GM21723 (cell line): ENCODE measurements at regions not wholly inside any gene's neighbourhood (a gene's known extent, or its start where the extent isn't known, plus 50 kb on each side); places are given as distances from the start of the nearest gene placed in this dataset.

Source experiments
- ATAC-seq: cut with Tn5 transposase; IDR thresholded peaks from one replicate; pipeline ENCODE4 v1.9.1; 2021; ENCODE audit warnings: mild to moderate bottlenecking, moderate library complexity; ENCODE audit not compliant: unreplicated experiment

DNA sequence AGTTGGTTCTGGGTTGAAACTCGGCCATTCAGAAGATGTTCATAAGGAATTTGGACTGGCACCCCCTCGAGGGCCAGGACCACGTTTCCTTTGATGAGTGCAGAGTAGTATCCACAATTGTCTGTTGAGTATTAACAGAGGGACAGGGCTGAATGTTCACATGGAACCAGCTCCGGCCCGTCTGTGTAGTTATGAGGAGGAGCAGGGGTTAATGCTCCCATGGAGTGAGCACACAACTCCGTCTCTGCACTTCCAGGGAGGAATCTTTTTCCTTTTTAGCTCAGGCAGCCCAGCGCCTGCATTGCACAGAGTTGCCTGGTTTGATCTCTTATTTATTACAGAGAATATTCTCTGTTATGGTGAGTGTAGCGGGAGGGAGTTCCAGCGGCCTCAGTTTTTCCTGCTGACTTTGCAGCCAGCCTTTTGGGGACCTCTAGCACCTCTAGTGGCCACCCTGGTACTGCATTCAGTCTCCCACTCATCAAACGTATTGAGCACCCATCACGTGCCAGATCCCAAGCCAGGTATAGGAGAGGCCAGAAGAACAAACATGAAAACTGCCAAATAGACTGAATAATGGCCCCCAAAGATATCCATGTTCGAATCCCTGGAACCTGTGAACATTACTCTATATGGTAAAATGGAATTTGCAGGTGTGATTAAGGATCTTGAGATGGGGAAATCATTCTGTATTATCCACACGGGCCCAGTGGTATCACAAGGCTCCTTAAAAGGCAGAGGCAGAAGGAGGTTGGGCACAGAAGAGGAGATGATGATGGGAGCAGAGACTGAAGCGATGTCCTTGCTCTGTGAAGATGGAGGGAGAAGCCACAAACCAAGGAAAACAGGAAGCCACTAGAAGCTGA lies 167.7 kb upstream of the CSF3R start:
- ATAC-seq = no peak

DNA sequence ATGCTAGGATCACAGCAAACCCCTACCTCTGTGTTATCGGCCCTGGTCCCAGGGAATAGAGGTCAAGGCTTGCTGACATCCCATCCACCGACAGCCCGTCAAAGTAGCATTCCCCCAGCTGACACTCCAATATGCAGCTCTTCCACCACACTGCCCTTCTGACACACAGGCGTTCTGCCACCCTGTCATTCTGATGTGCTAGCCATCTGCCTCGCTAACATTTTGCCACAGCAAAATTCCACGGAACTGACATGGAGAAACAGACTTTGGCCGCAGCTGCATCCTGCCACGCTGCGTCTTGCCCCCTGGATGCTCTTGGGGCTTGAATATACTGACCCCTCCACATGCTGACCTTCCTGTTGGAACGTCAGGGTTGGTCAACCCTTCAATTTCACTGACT lies 163.2 kb upstream of the CSF3R start:
- ATAC-seq = no peak

DNA sequence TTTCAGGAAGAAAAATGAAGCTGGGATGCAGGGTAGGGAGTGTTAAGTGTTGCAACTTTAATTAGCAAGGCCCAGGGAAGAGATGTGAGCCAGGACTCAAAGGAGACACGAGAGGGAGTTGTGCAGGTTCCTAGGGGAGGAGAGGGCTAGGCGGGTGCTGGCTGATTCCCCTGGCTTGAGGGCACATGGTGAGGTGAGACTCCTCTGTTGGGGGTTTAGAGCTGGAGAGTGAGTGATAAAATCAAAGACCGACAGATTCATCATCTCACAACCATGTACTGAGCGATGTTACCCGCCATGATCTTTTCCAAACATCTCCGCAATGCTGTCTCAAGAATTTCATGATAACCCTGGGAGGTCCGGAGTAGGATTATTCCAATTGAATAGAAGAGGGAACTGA lies 161.8 kb upstream of the CSF3R start:
- no peak for ATAC-seq

DNA sequence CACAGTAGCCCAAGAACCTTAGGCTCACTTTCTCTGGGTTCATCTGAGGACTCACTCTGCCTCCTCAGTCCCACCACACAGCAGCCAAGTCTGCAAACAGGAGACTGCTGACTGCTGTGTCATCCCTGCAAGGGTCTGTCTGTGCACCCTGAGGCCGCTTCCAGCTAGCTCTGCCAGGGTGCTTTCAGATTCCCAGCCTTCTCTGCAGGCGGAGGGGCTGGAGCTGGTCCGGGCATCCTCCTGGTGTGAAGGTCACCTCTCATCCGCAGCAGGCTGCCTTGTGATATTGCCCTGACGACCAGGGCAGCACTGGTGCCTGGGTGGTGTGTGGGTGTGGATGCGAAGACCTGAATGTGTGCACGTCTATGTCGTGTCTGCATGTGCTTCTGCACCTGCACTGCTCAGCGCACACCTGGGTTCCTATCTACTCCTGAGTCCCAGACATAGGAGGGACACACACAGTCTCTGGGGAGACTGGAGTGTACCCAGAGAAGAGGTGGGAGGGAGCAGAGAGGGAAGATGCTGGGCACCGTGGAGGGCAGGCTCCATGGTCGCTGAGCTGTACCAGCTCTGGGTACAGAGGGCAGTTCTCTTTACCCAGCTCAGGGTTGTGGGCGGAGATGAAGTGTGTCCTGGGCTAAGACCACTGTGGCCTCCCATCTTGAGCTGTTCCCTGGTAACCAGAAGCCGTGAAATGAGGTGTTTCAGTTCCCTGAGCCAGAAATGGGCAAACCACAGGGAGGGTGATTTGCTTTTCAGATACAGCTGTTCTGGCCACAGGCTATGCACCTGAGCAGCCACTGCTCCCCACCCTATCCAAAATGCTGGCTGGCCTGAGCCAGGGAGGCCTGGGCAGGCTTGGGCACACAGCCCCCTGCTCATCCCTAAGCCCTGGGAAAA lies 160.9 kb upstream of the CSF3R start:
- no peak for ATAC-seq

DNA sequence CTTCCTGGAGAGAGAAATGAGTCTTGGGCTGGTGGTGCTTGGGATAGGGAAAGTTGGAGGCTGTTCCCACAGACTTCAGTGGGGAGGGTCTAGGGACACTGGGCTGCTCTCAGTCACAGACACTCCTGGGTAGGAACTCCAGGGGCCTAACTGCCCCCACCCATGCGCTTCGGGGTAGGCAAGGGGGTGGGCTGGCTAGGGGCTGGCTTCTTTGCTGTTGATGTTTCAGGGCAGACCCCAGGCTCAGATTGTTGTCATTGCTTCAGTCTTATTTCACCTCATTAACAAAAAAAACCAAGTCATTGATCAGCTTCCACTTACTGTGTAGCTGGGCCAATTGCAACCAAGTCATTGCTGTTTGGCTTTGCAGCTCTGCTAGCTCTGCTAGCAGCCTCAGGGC lies 160.1 kb upstream of the CSF3R start:
- no peak for ATAC-seq

DNA sequence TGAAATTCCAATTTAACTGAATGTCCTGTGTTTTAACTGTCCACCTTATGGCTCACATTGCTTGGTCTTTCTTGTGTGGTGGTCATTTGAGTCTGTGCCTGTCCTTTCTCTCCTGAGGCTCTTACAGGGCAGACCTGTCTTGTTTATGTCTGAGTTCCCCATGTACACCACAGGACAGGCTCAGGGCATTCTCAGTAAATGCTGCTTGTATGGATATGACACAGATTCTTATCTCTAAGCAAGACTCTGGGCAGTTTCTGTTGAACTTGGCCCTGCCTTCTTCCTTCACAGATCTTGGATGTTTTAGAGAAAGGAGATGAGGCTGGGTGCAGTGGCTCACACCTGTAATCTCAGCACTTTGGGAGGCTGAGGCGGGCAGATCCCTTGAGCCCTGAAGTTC lies 159.1 kb upstream of the CSF3R start:
- no peak for ATAC-seq

DNA sequence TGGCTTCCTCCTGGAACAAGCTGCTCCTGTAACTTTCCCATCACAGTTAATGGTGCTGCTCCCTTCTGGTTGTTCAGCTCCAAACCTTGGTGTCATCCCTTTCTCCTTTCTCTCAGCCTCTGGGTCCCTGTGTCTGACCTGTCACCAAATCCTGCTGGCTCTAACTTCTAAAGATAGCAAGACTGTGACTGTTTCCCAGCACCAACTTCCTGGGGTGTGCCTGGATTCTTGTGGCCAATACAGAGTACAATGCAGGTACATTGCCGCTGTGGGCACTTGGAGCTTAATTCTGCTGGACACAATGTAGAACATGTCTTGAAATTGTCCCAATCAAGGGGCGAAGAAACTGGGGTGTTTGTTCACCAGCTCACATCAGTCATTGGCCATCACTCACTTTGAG lies 156.7 kb upstream of the CSF3R start:
- ATAC-seq = no peak

DNA sequence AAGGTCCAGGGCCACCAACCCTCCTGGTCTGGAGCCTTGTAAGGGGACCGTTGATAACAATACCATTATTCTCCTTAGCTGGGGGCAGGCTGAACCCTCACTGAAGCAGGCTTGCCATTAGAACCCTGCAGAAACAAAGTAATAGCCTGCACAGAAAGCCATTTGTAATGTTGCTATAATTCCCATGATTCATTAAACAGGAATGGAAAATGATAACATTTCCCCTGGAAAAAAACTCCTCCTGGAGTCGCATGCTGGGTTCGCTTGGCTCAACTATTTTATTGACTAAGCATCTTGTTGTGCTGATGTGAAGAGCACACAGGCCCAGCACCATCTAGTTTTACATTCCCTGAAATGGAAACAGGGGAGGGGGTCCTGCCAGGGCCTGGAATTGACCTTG lies 155.6 kb upstream of the CSF3R start:
- ATAC-seq = no peak

DNA sequence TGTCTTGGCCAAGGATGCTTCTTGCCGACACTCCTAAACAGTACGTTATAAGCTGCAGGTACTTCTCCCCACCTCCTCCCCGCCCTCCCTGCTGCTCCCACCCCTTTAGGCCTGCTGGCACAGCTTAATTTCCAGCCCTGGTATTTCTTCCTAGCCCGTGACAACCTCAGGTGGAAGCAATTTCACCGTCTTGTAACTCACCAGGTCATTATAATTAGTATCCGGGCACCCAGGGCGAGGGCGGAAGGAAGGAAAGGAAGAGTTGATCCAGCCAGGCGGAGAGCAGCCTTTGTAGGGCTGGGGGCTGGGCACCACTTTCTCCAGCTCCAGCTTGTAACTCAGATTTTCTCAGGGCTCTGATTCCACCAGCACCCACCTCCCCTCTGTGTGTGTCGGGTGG lies 153.5 kb upstream of the CSF3R start:
- ATAC-seq = no peak

DNA sequence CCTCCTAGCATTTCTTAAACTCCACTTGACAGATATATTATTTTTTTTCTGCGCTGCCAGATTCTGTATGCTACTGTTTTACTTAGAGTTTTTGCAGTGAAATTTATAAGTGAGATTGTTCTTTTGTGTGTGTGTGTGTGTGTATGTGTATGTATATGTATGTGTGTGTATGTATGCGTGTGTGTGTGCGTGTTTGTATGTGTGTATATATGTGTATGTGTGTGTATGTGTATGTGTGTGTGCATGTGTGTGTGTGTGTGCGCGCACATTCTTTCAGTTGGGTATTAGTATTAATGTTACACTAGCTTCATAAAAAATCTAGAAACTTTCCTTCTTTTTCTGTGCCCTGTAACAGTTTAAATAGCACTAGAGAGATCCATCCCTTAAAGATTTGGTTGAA lies 152.6 kb upstream of the CSF3R start:
- ATAC-seq = no peak

DNA sequence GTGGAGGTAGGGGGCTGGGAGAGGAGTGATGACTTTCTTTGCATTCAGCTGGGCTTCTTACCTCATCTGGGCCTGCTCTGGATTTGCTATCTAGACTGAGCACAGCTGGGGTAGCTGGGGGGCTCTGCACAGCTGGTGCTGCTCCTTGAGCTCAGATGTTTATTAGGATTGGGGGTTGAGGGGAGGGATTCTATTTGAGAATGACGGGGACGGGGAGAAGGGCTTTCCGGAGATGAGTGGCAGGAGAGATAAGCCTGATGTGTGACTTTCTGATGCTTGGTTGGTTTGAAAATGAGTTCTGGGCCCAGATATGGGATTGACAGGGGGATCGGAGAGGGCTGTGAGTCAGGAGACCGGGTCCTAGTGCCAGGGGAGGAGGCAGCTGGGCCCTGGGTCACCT lies 146.1 kb upstream of the CSF3R start:
- no peak for ATAC-seq

DNA sequence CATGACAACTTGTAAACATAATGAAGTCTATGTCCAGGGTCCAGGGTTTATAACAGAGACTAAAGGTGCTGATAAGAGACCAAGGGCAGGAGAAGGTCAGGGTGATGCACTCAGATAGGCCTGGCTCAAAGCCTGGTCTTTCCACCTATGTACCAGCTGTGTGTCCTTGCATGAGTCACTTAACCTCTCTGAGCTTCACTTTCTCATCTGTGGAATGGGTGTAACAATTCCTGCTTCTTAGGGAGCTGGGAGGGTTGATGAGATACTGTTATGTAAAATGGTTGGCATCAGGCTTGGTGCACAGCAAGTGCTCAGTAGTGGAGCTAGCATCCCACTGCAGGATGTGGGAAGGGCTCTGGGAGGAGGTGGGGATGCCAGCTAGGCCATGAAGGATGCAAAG lies 143.7 kb upstream of the CSF3R start:
- ATAC-seq = no peak

DNA sequence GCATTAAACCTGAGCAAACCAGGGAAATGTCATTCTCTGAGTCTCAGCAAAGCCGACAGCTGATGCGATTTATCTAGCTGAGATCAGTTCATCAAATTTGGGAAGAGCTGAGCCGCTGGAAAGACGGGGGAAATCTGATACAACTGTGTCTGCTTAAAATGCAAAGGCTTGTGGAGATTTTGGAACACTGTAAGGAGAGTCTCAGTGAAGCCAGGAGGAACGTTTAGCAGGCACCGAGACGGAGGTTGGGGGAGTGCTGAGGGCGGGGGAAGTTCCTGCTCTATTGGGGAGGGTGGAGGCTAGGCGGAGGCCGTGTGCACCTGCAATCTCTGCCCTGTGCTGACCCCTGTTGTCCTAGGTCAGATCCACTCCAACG lies 143.2 kb upstream of the CSF3R start:
- no peak for ATAC-seq

DNA sequence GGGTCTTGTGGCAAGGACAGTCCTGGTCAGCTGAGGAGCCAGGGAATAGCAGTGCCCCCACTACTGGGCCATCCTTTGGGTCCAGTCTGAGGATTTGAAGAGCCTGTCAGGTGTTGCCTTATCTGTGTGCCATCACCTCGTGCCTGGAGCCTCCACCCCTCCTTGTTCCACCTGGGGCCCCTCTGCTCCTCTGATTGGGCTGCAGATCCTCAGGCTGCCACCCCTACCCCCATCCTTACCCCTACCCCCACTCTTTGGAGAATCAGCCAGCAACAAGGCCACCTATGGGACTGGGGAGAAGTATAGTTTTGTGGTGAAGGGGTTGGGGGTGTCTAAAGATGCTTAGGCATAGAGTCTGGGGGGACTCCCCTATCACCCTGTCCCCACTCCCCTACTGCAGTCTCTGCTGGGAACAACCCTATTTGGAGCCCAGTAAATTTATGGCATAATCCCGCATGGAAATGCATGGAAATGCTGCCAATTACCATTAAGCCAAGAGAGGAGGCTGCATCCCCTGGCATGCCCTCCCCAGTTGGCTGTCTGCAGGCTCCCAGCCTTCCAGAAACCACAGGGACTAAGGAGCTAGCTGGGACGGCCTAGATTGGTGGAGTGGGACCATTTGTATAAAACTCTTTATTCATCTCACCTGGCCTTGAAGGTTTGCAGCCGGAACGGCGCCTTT lies 142.7 kb upstream of the CSF3R start:
- no peak for ATAC-seq

DNA sequence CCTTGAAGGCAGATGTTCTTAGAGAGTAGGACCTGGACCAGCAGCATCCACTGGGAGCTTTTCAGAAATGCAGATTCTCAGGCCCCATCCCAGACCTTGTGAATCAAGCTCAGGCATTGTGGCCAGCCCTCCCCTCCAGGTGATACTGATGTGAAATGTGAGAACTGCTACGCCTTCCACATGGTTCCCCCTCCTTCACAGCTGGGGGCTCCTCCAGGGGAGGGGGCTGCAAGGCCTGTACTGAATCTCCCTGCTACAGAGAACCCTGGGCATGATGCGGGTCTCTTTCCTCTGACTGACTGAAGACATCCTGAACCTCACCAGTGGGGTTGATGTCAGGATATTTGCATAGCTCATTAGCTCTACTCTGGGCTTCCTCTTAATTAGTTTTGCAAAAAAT lies 141.8 kb upstream of the CSF3R start:
- ATAC-seq = no peak

DNA sequence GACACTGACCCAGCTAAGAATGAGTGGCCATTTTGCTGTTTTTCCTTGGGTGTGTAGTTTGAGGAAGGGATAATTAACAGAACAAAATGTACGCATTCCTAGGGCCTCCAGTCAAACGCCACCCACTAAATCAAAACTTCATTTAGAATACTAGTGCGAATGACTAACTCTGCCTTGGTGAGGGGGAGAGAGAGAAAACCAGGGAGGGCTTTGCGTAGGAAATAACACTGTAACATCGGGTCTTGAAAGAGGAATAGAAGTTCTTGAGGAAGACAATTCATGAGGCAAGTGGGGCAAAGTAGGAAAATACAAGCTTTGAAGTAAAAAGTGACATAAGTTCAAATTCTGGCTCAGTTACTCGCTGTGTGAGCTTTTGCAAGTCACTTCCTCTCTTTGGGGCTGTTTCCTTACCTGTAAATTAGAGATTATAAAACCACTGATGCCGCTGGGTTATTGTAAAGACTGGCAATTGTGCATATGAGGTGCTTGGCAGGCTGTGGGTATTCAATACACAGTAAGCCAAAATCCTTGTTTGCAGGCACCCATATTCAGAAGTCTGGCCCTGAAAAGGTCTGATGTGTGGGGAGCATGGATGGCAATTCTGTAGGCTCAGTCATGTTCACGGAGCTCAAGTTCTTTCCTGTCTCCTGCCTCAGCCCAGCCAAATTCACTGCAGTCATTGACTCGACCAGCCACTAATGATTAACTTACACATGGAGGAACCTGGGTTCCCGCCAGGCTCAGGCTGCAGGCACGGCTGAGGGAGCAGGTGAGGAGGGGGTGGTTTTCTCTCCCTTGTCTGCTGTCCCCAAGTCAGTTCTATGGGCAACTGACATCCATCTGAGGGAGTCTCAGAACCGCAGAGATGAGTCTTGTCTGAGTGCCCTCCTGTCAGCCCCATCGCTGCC lies 140.3 kb upstream of the CSF3R start:
- ATAC-seq = no peak

DNA sequence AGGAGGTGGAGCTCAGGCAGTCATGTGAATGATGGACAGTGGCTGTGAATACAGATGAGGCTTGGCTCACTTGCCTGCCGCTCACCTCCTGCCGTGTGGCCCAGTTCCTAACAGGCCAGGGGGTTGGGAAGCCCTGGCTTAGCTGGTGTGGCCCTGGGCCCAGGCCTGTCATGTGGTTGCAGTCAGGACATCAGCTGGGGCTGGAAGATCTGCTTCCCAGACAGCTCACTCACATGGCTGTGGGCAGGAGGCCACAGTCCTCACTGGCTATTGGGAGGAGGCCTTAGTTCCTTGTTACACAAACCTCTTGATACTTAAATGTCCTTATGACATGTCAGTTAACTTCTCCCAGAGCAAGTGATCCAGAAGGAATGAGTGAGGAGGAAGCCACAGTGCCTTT lies 138.8 kb upstream of the CSF3R start:
- ATAC-seq = no peak

DNA sequence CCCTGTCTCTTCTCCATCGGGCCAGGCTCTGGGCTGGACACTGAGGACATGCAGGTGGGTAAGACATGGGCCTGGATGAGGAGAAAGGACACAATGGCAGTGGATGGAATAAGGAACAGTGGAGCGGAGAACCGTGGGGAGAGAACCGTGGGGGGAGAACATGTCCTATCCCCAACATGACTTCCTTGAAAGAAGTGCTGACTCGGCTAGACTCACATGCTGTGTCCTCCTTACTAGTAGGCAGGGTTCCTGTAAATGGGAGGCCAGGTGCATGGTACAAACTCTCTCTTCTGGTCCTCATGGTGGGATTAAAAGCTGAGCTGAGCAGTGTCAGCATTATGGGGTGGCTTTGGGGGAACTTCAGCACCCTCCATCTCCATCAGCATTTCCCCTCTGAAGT lies 137.4 kb upstream of the CSF3R start:
- ATAC-seq = no peak

DNA sequence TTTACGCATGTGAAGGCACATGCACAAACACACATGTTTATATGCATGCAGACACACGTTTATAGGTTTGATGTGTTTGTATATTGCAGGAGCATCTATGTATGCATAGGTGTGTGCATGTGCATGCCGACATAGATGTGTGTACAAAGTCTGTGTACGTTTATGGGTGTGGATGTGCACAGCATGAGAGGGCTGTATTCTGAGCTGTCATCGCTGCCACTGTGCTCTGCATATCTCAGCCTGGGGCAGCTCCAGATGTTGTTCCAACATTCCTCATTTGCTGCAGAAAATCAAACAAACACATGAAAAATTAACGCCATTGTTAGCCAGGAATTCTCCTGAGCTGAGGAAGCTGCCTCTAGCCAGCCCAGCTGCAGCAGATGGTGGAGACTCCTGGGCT lies 132.3 kb upstream of the CSF3R start:
- no peak for ATAC-seq

DNA sequence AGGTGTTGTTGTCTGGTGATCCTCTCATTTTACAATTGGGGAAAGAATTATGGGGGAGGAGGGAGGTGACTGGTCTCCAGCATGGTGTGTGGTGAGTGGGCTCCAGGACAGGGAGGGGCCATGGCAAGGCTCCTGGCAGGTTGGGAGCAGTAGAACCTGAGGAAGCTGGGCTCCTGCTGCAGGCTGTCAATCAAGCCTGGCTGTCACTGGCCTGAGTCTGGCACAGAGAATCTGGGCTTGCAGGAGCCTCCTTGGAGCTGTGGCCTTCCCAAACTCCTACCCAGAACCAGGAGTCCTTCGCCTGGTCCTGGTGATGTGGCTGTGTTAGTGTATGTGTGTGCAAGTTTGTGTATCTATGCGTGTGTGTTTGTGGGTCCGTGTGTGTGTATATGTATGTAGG lies 131.9 kb upstream of the CSF3R start:
- ATAC-seq = no peak

DNA sequence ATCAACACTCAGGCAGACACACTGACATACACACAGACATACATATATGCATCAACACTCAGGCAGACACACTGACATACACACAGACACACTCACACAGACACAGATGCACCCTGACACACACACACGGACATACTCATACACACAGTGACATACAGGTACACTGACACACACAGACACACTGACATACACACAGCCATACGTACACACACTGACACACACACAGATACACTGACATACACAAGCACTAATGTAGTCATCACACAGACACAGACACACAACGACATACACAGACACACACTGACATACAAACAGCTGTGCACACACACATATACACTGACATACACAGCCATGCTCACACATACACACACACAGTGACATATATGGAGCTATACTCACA lies 131.0 kb upstream of the CSF3R start:
- ATAC-seq = no peak
